Loucy (cell line): ENCODE measurements at regions not wholly inside any gene's neighbourhood (a gene's known extent, or its start where the extent isn't known, plus 50 kb on each side); places are given as distances from the start of the nearest gene placed in this dataset.

Source experiments
- CTCF ChIP-seq: fragments of 200-600 bp; sonication (generic); conservative IDR thresholded peaks from 2 replicates; pipeline ENCODE4 v1.5.1; 2014; ENCODE audit warnings: mild to moderate bottlenecking, antibody characterized with exemption, low read length
- EZH2phosphoT487 ChIP-seq: fragments of 200-600 bp; IDR thresholded peaks from 2 replicates; pipeline ENCODE4 v1.6.1; 2018; ENCODE audit warnings: antibody characterized with exemption, mild to moderate bottlenecking, moderate library complexity, borderline replicate concordance

- TF ChIP-seq CTCF (no peak), EZH2phosphoT487 (no peak)
These were observed 123.8 kb upstream of the SOX5 start for GRCh38 chr12:24073170-24073810.
